22Rv1 (cell line): ENCODE measurements at regions not wholly inside any gene's neighbourhood (a gene's known extent, or its start where the extent isn't known, plus 50 kb on each side); places are given as distances from the start of the nearest gene placed in this dataset.

Source experiments
- H3K27ac ChIP-seq: fragments of 450-650 bp; 2 replicates; pipeline ENCODE4 v1.5.1; 2017
- CTCF ChIP-seq: fragments of 450-650 bp; IDR thresholded peaks from 2 replicates; pipeline ENCODE4 v1.5.1; 2017; ENCODE audit warnings: mild to moderate bottlenecking
- ZFX ChIP-seq: fragments of 450-650 bp; IDR thresholded peaks from 2 replicates; pipeline ENCODE4 v1.6.1; 2017; ENCODE audit warnings: antibody characterized with exemption, borderline replicate concordance

- no peak overlapping the region for H3K27ac ChIP-seq
- TF ChIP-seq ZFX: no peak
Measured at GRCh38 chr10:44859546-44860285, 51.4 kb upstream of the TMEM72 start.

GRCh38 chr10:44860811-44861736 is 50.1 kb upstream of the TMEM72 start:
- no peak for TF ChIP-seq CTCF
- no peak for TF ChIP-seq ZFX
- H3K27ac ChIP-seq: no peak overlapping the region
